K562 (cell line): ENCODE measurements at regions not wholly inside any gene's neighbourhood (a gene's known extent, or its start where the extent isn't known, plus 50 kb on each side); places are given as distances from the start of the nearest gene placed in this dataset.

ENCODE experiments used
- ATAC-seq: fragments of 200-7000 bp; cut with Tn5 transposase; 3 replicates; pipeline ENCODE4 v1.9.1; 2020; ENCODE audit warnings: moderate library complexity
- BruUV-seq: library from RNA; stranded (reverse); fragments of 400-500 nt; replicated peaks from 2 replicates; lab custom pipeline; 2021; lab: Mats Ljungman, UMichigan
- CTCF ChIA-PET: fragments of 300-600 bp; formaldehyde crosslinking; extraction: SDS; loops from one replicate; lab custom pipeline; 2021; ENCODE audit warnings: low intra/inter-chr PET ratio; lab: Yijun Ruan, JAX
- POLR2A ChIA-PET: fragments of 300-600, 350-650 bp; sonication (Branson Sonifier 250); formaldehyde crosslinking; extraction: SDS; loops from one replicate; lab custom pipeline; 2021; ENCODE audit warnings: antibody characterized with exemption, inconsistent platforms; lab: Yijun Ruan, JAX
- DNase-seq, 4 experiments: peaks; one replicate each; pipeline versions ENCODE4 v3.0.0 to v3.0.0-alpha.2; 2011 to 2018; ENCODE audit warnings: low spot score in 3 of 4, mixed read lengths in 3 of 4; ENCODE audit errors: extremely low read depth in 1 of 4
- FAIRE-seq: peaks from 2 replicates; lab custom pipeline; 2011; peaks lifted over from hg19 to GRCh38; lab: Jason Lieb, UNC
- H2AFZ ChIP-seq: 2 replicates; pipeline ENCODE4 v1.6.0; 2011; ENCODE audit warnings: low read depth, low read length, control low read depth, inconsistent platforms
- H3K27ac ChIP-seq: fragments of 200-600 bp; 3 replicates; pipeline ENCODE4 v1.8.0; 2011; ENCODE audit warnings: low read depth, mild to moderate bottlenecking, control low read depth, inconsistent platforms, low read length, moderate library complexity, mixed read lengths; ENCODE audit errors: extremely low read depth
- H3K27me3 ChIP-seq, 2 experiments: fragments of 300-600 bp in 1 of 2; 2 replicates in 1 of 2; 3 replicates in 1 of 2; pipeline versions ENCODE4 v1.6.0 to v1.8.0; 2011; ENCODE audit warnings: inconsistent platforms in 2 of 2, low read length in 2 of 2, mild to moderate bottlenecking in 1 of 2, mixed read lengths in 1 of 2, moderate library complexity in 1 of 2; ENCODE audit not compliant: control insufficient read depth in 2 of 2, insufficient read depth in 2 of 2
- H3K36me3 ChIP-seq: fragments of 300-600 bp; 3 replicates; pipeline ENCODE4 v1.8.0; 2011; ENCODE audit warnings: mild to moderate bottlenecking, low read length, inconsistent platforms; ENCODE audit not compliant: control insufficient read depth, insufficient read depth
- H3K4me1 ChIP-seq, 2 experiments: fragments of 200-600 bp in 1 of 2; replicated peaks in 1 of 2; 2 replicates in 1 of 2; 3 replicates in 1 of 2; pipeline versions ENCODE4 v1.5.1 to v1.8.0; 2011; ENCODE audit warnings: inconsistent platforms in 2 of 2, low read length in 2 of 2, mild to moderate bottlenecking in 1 of 2, mixed read lengths in 1 of 2, moderate library complexity in 1 of 2; ENCODE audit not compliant: control insufficient read depth in 2 of 2, insufficient read depth in 2 of 2
- H3K4me2 ChIP-seq: 2 replicates; pipeline ENCODE4 v1.6.1; 2011; ENCODE audit warnings: low read length, control low read depth, inconsistent platforms, mixed read lengths; ENCODE audit not compliant: insufficient read depth
- H3K4me3 ChIP-seq: fragments of 200-600 bp; sonication (generic), shearing (Covaris generic); 2 replicates; pipeline ENCODE4 v1.5.1; 2016; ENCODE audit warnings: control low read depth, inconsistent platforms
- H3K79me2 ChIP-seq: fragments of 200-600 bp; 3 replicates; pipeline ENCODE4 v1.8.0; 2011; ENCODE audit warnings: low read length, inconsistent platforms; ENCODE audit not compliant: control insufficient read depth, insufficient read depth
- H3K9ac ChIP-seq, 2 experiments: 2 replicates each; pipeline versions ENCODE4 v1.6.0 to v1.6.1; 2011; ENCODE audit warnings: low read depth in 2 of 2, low read length in 2 of 2, control low read depth in 1 of 2, inconsistent platforms in 1 of 2, mild to moderate bottlenecking in 1 of 2, mixed read lengths in 1 of 2; ENCODE audit not compliant: insufficient read depth in 1 of 2
- H3K9me1 ChIP-seq: one replicate; pipeline ENCODE4 v1.6.0; 2011; ENCODE audit warnings: inconsistent platforms, mild to moderate bottlenecking, low read length, moderate library complexity; ENCODE audit not compliant: control insufficient read depth, insufficient read depth
- H3K9me3 ChIP-seq: replicated peaks from 2 replicates; pipeline ENCODE4 v1.5.1; 2011; ENCODE audit warnings: low read depth, low read length, inconsistent platforms; ENCODE audit not compliant: control insufficient read depth, insufficient read depth
- H4K20me1 ChIP-seq: replicated peaks from 2 replicates; pipeline ENCODE4 v1.6.1; 2011; ENCODE audit warnings: low read length, inconsistent platforms, mixed read lengths; ENCODE audit not compliant: control insufficient read depth, insufficient read depth
- ARID4B ChIP-seq: sonication (generic); formaldehyde crosslinking; IDR thresholded peaks from 2 replicates; pipeline ENCODE4 v1.8.0; 2022; ENCODE audit warnings: mild to moderate bottlenecking, missing genetic modification reagents
- BACH1 ChIP-seq: fragments of 200-800 bp; sonication (Bioruptor generic); IDR thresholded peaks from 2 replicates; pipeline ENCODE4 v1.6.1; 2016; ENCODE audit warnings: missing genetic modification characterization, missing compliant biosample characterization
- COPS2 ChIP-seq: fragments of 450-650 bp; conservative IDR thresholded peaks from 2 replicates; pipeline ENCODE4 v1.6.1; 2016; ENCODE audit warnings: mild to moderate bottlenecking, moderate library complexity
- KAT7 ChIP-seq: sonication (generic); formaldehyde crosslinking; IDR thresholded peaks from 2 replicates; pipeline ENCODE4 v1.8.0; 2022; ENCODE audit warnings: missing genetic modification reagents, mild to moderate bottlenecking, borderline replicate concordance
- LEF1 ChIP-seq: fragments of 450-650 bp; IDR thresholded peaks from 2 replicates; pipeline ENCODE4 v1.6.1; 2016; ENCODE audit warnings: mild to moderate bottlenecking
- MAZ ChIP-seq, 2 experiments: fragments of 450-650 bp in 1 of 2; sonication (generic) in 1 of 2; formaldehyde crosslinking; IDR thresholded peaks in 1 of 2; conservative IDR thresholded peaks in 1 of 2; 2 replicates each; pipeline versions ENCODE4 v1.4.0 to v1.5.0; 2020; ENCODE audit warnings: mild to moderate bottlenecking in 1 of 2, missing genetic modification reagents in 1 of 2
- RBM15 ChIP-seq: fragments of 200-400 bp; formaldehyde crosslinking; IDR thresholded peaks from 2 replicates; pipeline ENCODE4 v1.6.1; 2018; ENCODE audit warnings: mild to moderate bottlenecking, low read length, moderate library complexity; ENCODE audit not compliant: insufficient read depth
- STAG1 ChIP-seq: sonication (generic); formaldehyde crosslinking; IDR thresholded peaks from 2 replicates; pipeline ENCODE4 v1.5.0; 2020; ENCODE audit warnings: missing genetic modification reagents, borderline replicate concordance
- ZBTB5 ChIP-seq: fragments of 450-650 bp; IDR thresholded peaks from 2 replicates; pipeline ENCODE4 v1.6.1; 2017; ENCODE audit warnings: antibody characterized with exemption
- WGBS: fragments of 100-300 bp; shearing (Covaris generic); methylation state at CpG from one replicate; pipeline ENCODE4 v1.1.6; 2016; ENCODE audit warnings: low coverage, mixed read lengths; ENCODE audit not compliant: insufficient coverage; ENCODE audit errors: missing lambda C conversion rate; 5-methylcytosine and 5-hydroxymethylcytosine counted together
- in situ Hi-C: fragments of 300-500 bp; cut with MboI; formaldehyde crosslinking; loops from 4 replicates; pipeline ENCODE4 v1.15.0; 2018; ENCODE audit warnings: inconsistent platforms, mixed read lengths
- intact Hi-C: fragments of 100-400 bp; cut with micrococcal nuclease; formaldehyde crosslinking; loops from 2 replicates; pipeline ENCODE4 v1.14.2; 2022

- FAIRE-seq (no peak), ATAC-seq (no peak)
- Histone ChIP-seq H3K36me3 (no peaks in the 10 kb centered on the region), H3K4me1 (no peaks in the 10 kb centered on the region), H4K20me1 (no peaks in the 10 kb centered on the region), H3K27me3 (peaks cover 12 to 33% of the 10 kb centered on the region in 2 experiments; a peak in 4 of 5 replicates)
- intact Hi-C loops, result no loop called here
- WGBS, result 0% methylated on average over 2 of the region's 2 CpGs
- in situ Hi-C loops, result no loop called here
- POLR2A ChIA-PET, result no interaction called here
- TF ChIP-seq ZBTB5, result no peak
- no peak for TF ChIP-seq RBM15
- no peak for TF ChIP-seq COPS2
- TF ChIP-seq KAT7 (CRISPR knock-in tag), result no peak
- TF ChIP-seq STAG1 (CRISPR knock-in tag), result no peak
- no peak for TF ChIP-seq ARID4B (CRISPR knock-in tag)
- TF ChIP-seq LEF1, result no peak
- TF ChIP-seq MAZ (CRISPR knock-in tag; conservative IDR thresholded peaks at IDR 0.05 in 1 of 2, IDR thresholded peaks at IDR 0.05 in 1 of 2), result no peak
- no peak for TF ChIP-seq BACH1 (tag)
- TF ChIP-seq, all 486 proteins: peak for 0
- BruUV-seq, result no TSS peak
- Histone ChIP-seq H2AFZ (no peak overlapping the region), H3K27ac (no peak overlapping the region), H3K4me2 (no peak overlapping the region), H3K9ac (no peak overlapping the region), H3K9me1 (no peaks in the 10 kb centered on the region), H3K4me3 (no peak overlapping the region), H3K9me3 (no peaks in the 10 kb centered on the region), H3K79me2 (no peaks in the 10 kb centered on the region)
- DNase-seq, result no peak
- CTCF ChIA-PET, result no interaction called here
Measured at GRCh38 chr10:31098046-31098445, 66.4 kb upstream of the ZNF438 start.
